GM19043 (cell line): ENCODE measurements at regions not wholly inside any gene's neighbourhood (a gene's known extent, or its start where the extent isn't known, plus 50 kb on each side); places are given as distances from the start of the nearest gene placed in this dataset.

Experiments used
- ATAC-seq: cut with Tn5 transposase; IDR thresholded peaks from one replicate; pipeline ENCODE4 v1.9.1; 2021; ENCODE audit warnings: low read depth; ENCODE audit not compliant: unreplicated experiment

GRCh38 chr2:136482966-136483365 is 282.4 kb upstream of the THSD7B start:
- ATAC-seq, result no peak

GRCh38 chr2:136482006-136482405 is 283.3 kb upstream of the THSD7B start:
- no peak for ATAC-seq

GRCh38 chr2:136479696-136480095 is 285.6 kb upstream of the THSD7B start:
- ATAC-seq, result no peak

- no peak for ATAC-seq
Measured at GRCh38 chr2:136468799-136469369, 296.5 kb upstream of the THSD7B start.

GRCh38 chr2:136452528-136452927 is 312.8 kb upstream of the THSD7B start:
- ATAC-seq, result no peak

GRCh38 chr2:136448986-136449780 is 316.2 kb upstream of the THSD7B start:
- ATAC-seq, result no peak

GRCh38 chr2:136448432-136448831 is 316.9 kb upstream of the THSD7B start:
- no peak for ATAC-seq

GRCh38 chr2:136444323-136444722 is 321.0 kb upstream of the THSD7B start:
- ATAC-seq, result no peak

- ATAC-seq, result no peak
Measured at GRCh38 chr2:136443661-136444060, 321.7 kb upstream of the THSD7B start.

GRCh38 chr2:136441979-136442714 is 323.2 kb upstream of the THSD7B start:
- ATAC-seq, result no peak

GRCh38 chr2:136439064-136439676 is 321.2 kb upstream of the CXCR4 start:
- ATAC-seq, result no peak

- no peak for ATAC-seq
Measured at GRCh38 chr2:136437461-136437860, 319.5 kb upstream of the CXCR4 start.

GRCh38 chr2:136436936-136437335 is 319.0 kb upstream of the CXCR4 start:
- no peak for ATAC-seq

GRCh38 chr2:136434251-136434715 is 316.3 kb upstream of the CXCR4 start:
- no peak for ATAC-seq

- ATAC-seq, result no peak
Measured at GRCh38 chr2:136433261-136433660, 315.3 kb upstream of the CXCR4 start.

GRCh38 chr2:136424112-136424511 is 306.2 kb upstream of the CXCR4 start:
- ATAC-seq, result no peak

GRCh38 chr2:136423516-136423996 is 305.6 kb upstream of the CXCR4 start:
- peak; percentile 99 for ATAC-seq

- no peak for ATAC-seq
Measured at GRCh38 chr2:136422512-136422911, 304.6 kb upstream of the CXCR4 start.

- ATAC-seq, result no peak
Measured at GRCh38 chr2:136420346-136420745, 302.4 kb upstream of the CXCR4 start.

- no peak for ATAC-seq
Measured at GRCh38 chr2:136411946-136412345, 294.0 kb upstream of the CXCR4 start.

- no peak for ATAC-seq
Measured at GRCh38 chr2:136410673-136411072, 292.7 kb upstream of the CXCR4 start.
